Heart left ventricle (tissue), 16 donors: ENCODE measurements at regions not wholly inside any gene's neighbourhood (a gene's known extent, or its start where the extent isn't known, plus 50 kb on each side); places are given as distances from the start of the nearest gene placed in this dataset.

Source experiments
- ATAC-seq, 4 donors: fragments of 200-7000 bp; cut with Tn5 transposase; one replicate each; pipeline ENCODE4 v1.9.1; 2020 to 2022; ENCODE audit warnings: moderate library complexity in 4 of 4, mild to moderate bottlenecking in 3 of 4, moderate number of reproducible peaks in 1 of 4
- DNase-seq, 5 donors: peaks; one replicate each; pipeline ENCODE4 v3.0.0-alpha.2; 2020
- H3K27ac ChIP-seq, 12 donors: fragments of 200-600 bp; sonication (generic) in 4 of 12; one replicate each; pipeline versions ENCODE4 v1.5.0 to v1.8.0; 2016 to 2022; ENCODE audit warnings: mild to moderate bottlenecking in 2 of 12
- H3K27me3 ChIP-seq, 9 donors: fragments of 200-600 bp; sonication (generic) in 2 of 9; one replicate each; pipeline versions ENCODE4 v1.5.1 to v1.8.0; 2016 to 2022; ENCODE audit warnings: mild to moderate bottlenecking in 3 of 9
- H3K36me3 ChIP-seq, 9 donors: fragments of 200-600 bp; sonication (generic) in 2 of 9; one replicate each; pipeline versions ENCODE4 v1.5.0 to v1.8.0; 2018 to 2022; ENCODE audit warnings: mild to moderate bottlenecking in 2 of 9
- H3K4me1 ChIP-seq, 12 donors: fragments of 200-600 bp; sonication (generic) in 4 of 12; one replicate each; pipeline versions ENCODE4 v1.5.0 to v1.8.0; 2016 to 2022; ENCODE audit warnings: mild to moderate bottlenecking in 3 of 12
- H3K4me3 ChIP-seq, 12 donors: fragments of 200-600 bp; sonication (generic) in 4 of 12; one replicate each; pipeline versions ENCODE4 v1.5.0 to v1.8.0; 2017 to 2022; ENCODE audit warnings: mild to moderate bottlenecking in 9 of 12, moderate library complexity in 4 of 12
- H3K9me3 ChIP-seq, 12 donors: fragments of 200-600 bp; sonication (generic) in 4 of 12; one replicate each; pipeline versions ENCODE4 v1.5.0 to v1.8.0; 2016 to 2022; ENCODE audit warnings: mild to moderate bottlenecking in 1 of 12
- POLR2A ChIP-seq, 2 donors: fragments of 450-650 bp; IDR thresholded peaks; one replicate each; pipeline ENCODE4 v1.6.1; 2017; ENCODE audit warnings: antibody characterized with exemption in 2 of 2, mild to moderate bottlenecking in 2 of 2, moderate library complexity in 2 of 2
- WGBS, 4 donors: extraction: QIAGEN DNeasy Blood & Tissue Kit in 2 of 4; methylation state at CpG; one replicate each; pipeline versions ENCODE4 v1.1.5 to v1.1.7; 2013 to 2018; 5-methylcytosine and 5-hydroxymethylcytosine counted together
- intact Hi-C, 10 donors: fragments of 100-400 bp; cut with DNase I; formaldehyde crosslinking; loops; one replicate each; pipeline versions ENCODE4 v1.11.1 to v1.14.2; 2022
- TF ChIP-seq, protein P1 (sequence below), 12 donors: fragments of 200-600 bp; sonication (generic) in 4 of 12; IDR thresholded peaks; one replicate each; pipeline versions ENCODE4 v1.5.0 to v1.8.0; 2018 to 2022; ENCODE audit warnings: antibody characterized with exemption in 12 of 12, mild to moderate bottlenecking in 5 of 12
- donor health status: ischemic (EF 13 %, LVEDD 7.1; RV severe dilation, severe dysfunction).
- donor health status: healthy with polysubstance abuse.
- donor health status: DM: no; HTN: yes; CAD: no.
- donor health status: DM: no; HTN: no; CAD: no.
- donor health status: ischemic (EF 25% LVEDD 6.9; RV normal size, moderate dysfunction).
- donor health status: ischemic (EF 25% LVEDD 5.7; RV mildly dilated, moderate dysfunction).
- donor health status: healthy.
- donor health status: DM: yes; HTN: yes; CAD: no.
- donor health status: ischemic (EF 35%, LVEDD 5.7; RV mildly dilated, moderate dysfunction).
- donor health status: nonischemic (EF 11% LVEDD 7.7; RV severe dilation, severe dysfunction).
- donor health status: DM: yes; HTN: yes; CAD: no.
- donor health status: PGD.
- donor health status: ischemic (EF 29% LVEDD 5.4; RV normal size, mild dysfunction).
- donor health status: nonischemic (EF 23%, LVEDD 6.1; RV moderate dilation, normal function).

DNA sequence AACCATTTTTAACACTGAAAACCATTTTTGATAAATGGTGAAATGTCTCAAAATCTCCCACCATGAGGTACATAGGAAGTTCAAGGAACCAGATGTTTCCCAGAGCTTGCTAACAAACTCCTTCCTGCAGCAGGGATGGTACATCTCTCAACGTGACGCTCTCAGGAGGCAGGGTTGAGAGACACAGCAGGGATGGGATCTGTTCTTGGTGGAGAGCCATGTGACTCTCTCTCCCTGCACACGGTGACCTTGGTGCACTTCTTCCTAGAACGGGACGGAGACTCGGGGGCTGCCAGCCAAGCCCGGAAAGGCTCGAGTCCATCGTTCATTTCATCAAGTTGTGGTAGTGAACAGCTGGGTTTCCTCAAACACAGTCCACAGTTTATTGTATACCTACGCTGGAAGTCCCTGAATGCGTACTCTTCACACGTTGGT lies 94.2 kb downstream of the FAM50B start:
- intact Hi-C loops: no loop called here
- Histone ChIP-seq H3K27me3 (peaks cover 0 to 8% (median 0%) of the 10 kb centered on the region in 9 donors), H3K27ac (no peak overlapping the region), H3K4me3 (no peak overlapping the region), H3K36me3 (no peaks in the 10 kb centered on the region), H3K9me3 (no peaks in the 10 kb centered on the region), H3K4me1 (peaks cover 0 to 7% (median 0%) of the 10 kb centered on the region in 12 donors)
- ATAC-seq (peak in 1 of 4 donors; percentile 34), DNase-seq (peak in 4 of 5 donors; percentile 47 to 71 (median 55))
- no peak for TF ChIP-seq POLR2A (IDR thresholded peaks at IDR 0.05)
- TF ChIP-seq, protein P1, sequence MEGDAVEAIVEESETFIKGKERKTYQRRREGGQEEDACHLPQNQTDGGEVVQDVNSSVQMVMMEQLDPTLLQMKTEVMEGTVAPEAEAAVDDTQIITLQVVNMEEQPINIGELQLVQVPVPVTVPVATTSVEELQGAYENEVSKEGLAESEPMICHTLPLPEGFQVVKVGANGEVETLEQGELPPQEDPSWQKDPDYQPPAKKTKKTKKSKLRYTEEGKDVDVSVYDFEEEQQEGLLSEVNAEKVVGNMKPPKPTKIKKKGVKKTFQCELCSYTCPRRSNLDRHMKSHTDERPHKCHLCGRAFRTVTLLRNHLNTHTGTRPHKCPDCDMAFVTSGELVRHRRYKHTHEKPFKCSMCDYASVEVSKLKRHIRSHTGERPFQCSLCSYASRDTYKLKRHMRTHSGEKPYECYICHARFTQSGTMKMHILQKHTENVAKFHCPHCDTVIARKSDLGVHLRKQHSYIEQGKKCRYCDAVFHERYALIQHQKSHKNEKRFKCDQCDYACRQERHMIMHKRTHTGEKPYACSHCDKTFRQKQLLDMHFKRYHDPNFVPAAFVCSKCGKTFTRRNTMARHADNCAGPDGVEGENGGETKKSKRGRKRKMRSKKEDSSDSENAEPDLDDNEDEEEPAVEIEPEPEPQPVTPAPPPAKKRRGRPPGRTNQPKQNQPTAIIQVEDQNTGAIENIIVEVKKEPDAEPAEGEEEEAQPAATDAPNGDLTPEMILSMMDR (IDR thresholded peaks at IDR 0.05): no peak
- WGBS, 4 donors: 15 to 30% (median 21%) methylated on average over 12 of the region's 12 CpGs

DNA sequence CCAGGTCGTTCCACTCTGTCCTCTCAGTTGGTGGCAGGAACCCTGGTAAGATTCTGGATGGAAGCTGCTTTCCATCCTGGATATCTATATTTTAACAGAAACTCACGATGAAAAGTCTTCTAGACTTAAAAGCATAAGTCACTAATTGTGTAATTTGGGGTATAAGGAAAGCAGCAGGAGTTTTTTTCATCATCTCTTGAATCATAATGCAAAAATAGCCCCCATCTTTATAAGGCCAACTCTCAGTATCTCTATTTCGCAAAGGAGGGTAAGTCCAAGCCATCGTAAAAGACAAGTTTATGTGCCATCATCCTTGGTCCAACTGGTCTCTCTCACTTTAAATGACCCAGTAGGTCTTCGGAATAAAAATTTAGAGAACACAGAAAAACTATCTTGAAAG lies 95.1 kb downstream of the FAM50B start:
- H3K9me3 ChIP-seq: no peaks in the 10 kb centered on the region
- peaks cover 0 to 7% (median 0%) of the 10 kb centered on the region in 12 donors for H3K4me1 ChIP-seq
- ATAC-seq (no peak), DNase-seq (no peak)
- H3K27ac ChIP-seq: no peak overlapping the region
- peaks cover 0 to under 1% (median 0%) of the 10 kb centered on the region in 9 donors for H3K27me3 ChIP-seq
- 82 to 86% (median 84%) methylated on average over 5 of the region's 5 CpGs for WGBS, 4 donors
- no peak overlapping the region for H3K4me3 ChIP-seq
- intact Hi-C loops: no loop called here
- H3K36me3 ChIP-seq: no peaks in the 10 kb centered on the region
- no peak for TF ChIP-seq POLR2A (IDR thresholded peaks at IDR 0.05)
- TF ChIP-seq, protein P1 (IDR thresholded peaks at IDR 0.05): no peak

DNA sequence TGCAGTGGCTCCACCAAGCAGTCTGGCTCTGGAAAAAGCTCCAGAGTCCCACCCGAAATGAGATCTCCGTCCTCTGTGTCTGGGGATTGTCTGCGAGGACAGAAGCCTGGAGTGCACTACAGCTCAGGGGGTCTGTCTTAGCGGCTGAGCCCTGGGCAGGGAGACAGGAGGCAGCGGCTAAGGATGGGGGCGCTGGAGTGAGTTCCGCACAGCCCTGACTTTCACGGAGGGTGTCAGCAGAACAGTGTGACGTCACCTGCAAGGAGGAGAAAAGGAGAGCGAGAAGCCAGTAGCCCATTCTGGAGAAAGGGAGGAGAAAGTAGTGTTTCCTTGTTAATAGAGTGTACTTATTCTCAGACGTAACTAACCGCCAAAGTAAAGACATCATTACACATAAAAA lies 97.6 kb downstream of the FAM50B start:
- Histone ChIP-seq H3K9me3 (peaks cover 0 to 6% (median 0%) of the 10 kb centered on the region in 12 donors), H3K27me3 (no peaks in the 10 kb centered on the region), H3K4me1 (peaks cover 0 to 7% (median 0%) of the 10 kb centered on the region in 12 donors), H3K36me3 (no peaks in the 10 kb centered on the region), H3K27ac (peak overlapping the region in 2 of 12 donors; percentile 19 to 24), H3K4me3 (peak overlapping the region in 2 of 12 donors; percentile 4 to 30)
- peak in 2 of 4 donors; percentile 29 to 51 for ATAC-seq
- DNase-seq: no peak
- intact Hi-C loops: loop anchor here in 1 of 10 donors (5.0 kb wide), 1 partner anchor 36 kb away; no protein-coding TSS in a partner anchor
- 64 to 71% (median 67%) methylated on average over 12 of the region's 12 CpGs for WGBS, 4 donors
- TF ChIP-seq POLR2A (IDR thresholded peaks at IDR 0.05): no peak
- TF ChIP-seq, protein P1 (IDR thresholded peaks at IDR 0.05): no peak

DNA sequence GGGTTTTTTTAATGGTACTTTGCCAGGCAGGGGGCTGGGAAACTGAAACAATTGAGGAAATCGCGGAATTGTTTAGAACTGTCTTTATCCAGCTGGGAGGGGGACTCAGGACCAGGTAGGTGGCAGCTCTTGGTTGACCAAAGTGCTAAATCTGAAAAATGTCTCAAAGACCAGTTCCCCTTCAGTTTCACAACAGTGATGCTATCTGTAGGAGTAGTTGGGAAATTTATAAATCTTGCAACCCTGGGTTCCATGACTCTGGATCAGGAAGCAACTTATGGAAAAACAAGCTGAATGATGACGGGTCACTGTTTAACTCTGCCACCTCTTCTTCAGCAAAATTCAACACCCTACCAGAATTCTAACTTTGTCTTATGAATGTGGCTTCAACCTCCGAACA lies 99.7 kb downstream of the FAM50B start:
- H3K4me3 ChIP-seq: no peak overlapping the region
- WGBS, 4 donors: 87 to 95% (median 90%) methylated on average over 4 of the region's 4 CpGs
- H3K27me3 ChIP-seq: no peaks in the 10 kb centered on the region
- H3K36me3 ChIP-seq: no peaks in the 10 kb centered on the region
- intact Hi-C loops: loop anchor here in 1 of 10 donors (5.0 kb wide), 1 partner anchor 33 kb away; no protein-coding TSS in a partner anchor
- ATAC-seq (no peak), DNase-seq (no peak)
- H3K27ac ChIP-seq: no peak overlapping the region
- peaks cover 0 to 6% (median 0%) of the 10 kb centered on the region in 12 donors for H3K9me3 ChIP-seq
- no peaks in the 10 kb centered on the region for H3K4me1 ChIP-seq
- TF ChIP-seq POLR2A (IDR thresholded peaks at IDR 0.05): no peak
- TF ChIP-seq, protein P1 (IDR thresholded peaks at IDR 0.05): no peak
